MM.1S (cell line): ENCODE measurements at regions not wholly inside any gene's neighbourhood (a gene's known extent, or its start where the extent isn't known, plus 50 kb on each side); places are given as distances from the start of the nearest gene placed in this dataset.

ENCODE experiments used
- DNase-seq: peaks from one replicate; pipeline ENCODE4 v3.0.0-alpha.2; 2015
- H2AFZ ChIP-seq: fragments of 300-600 bp; sonication (generic); 2 replicates; pipeline ENCODE4 v1.6.0; 2016; ENCODE audit warnings: antibody characterized with exemption, low read length
- H3F3A ChIP-seq: fragments of 300-600 bp; sonication (generic); 2 replicates; pipeline ENCODE4 v1.6.1; 2016; ENCODE audit warnings: mild to moderate bottlenecking, antibody characterized with exemption, low read length, moderate library complexity, mixed read lengths; ENCODE audit not compliant: insufficient read depth
- H3K27ac ChIP-seq: fragments of 300-600 bp; sonication (generic); 2 replicates; pipeline ENCODE4 v1.5.1; 2016; ENCODE audit warnings: mild to moderate bottlenecking, low read length
- H3K27me3 ChIP-seq: fragments of 300-600 bp; sonication (generic); replicated peaks from 2 replicates; pipeline ENCODE4 v1.6.0; 2016; ENCODE audit warnings: low read length; ENCODE audit not compliant: insufficient read depth
- H3K36me3 ChIP-seq: fragments of 300-600 bp; sonication (generic); replicated peaks from 2 replicates; pipeline ENCODE4 v1.6.1; 2016; ENCODE audit warnings: mild to moderate bottlenecking, low read length, mixed read lengths; ENCODE audit not compliant: insufficient read depth
- H3K4me1 ChIP-seq: fragments of 300-600 bp; sonication (generic); 2 replicates; pipeline ENCODE4 v1.6.1; 2016; ENCODE audit warnings: low read length, mixed read lengths
- H3K4me2 ChIP-seq: fragments of 300-600 bp; sonication (generic); 2 replicates; pipeline ENCODE4 v1.6.0; 2016; ENCODE audit warnings: low read depth, low read length
- H3K4me3 ChIP-seq: fragments of 300-600 bp; sonication (generic); 2 replicates; pipeline ENCODE4 v1.5.1; 2016; ENCODE audit warnings: low read length, mixed read lengths
- H3K79me2 ChIP-seq: fragments of 300-600 bp; sonication (generic); 2 replicates; pipeline ENCODE4 v1.6.1; 2016; ENCODE audit warnings: mixed run types, low read length, mixed read lengths
- H3K9ac ChIP-seq: fragments of 300-600 bp; sonication (generic); 2 replicates; pipeline ENCODE4 v1.6.1; 2016; ENCODE audit warnings: low read length, mixed read lengths
- H3K9me2 ChIP-seq: fragments of 300-600 bp; sonication (generic); replicated peaks from 2 replicates; pipeline ENCODE4 v1.6.1; 2016; ENCODE audit warnings: mild to moderate bottlenecking, low read length, mixed read lengths; ENCODE audit not compliant: insufficient read depth
- H3K9me3 ChIP-seq: fragments of 300-600 bp; sonication (generic); replicated peaks from 2 replicates; pipeline ENCODE4 v1.6.1; 2016; ENCODE audit warnings: mild to moderate bottlenecking, low read length, mixed read lengths; ENCODE audit not compliant: insufficient read depth
- H4K20me1 ChIP-seq: fragments of 300-600 bp; sonication (generic); 2 replicates; pipeline ENCODE4 v1.6.1; 2016; ENCODE audit warnings: mild to moderate bottlenecking, low read length, moderate library complexity, mixed read lengths; ENCODE audit not compliant: insufficient read depth
- EZH2 ChIP-seq: fragments of 300-600 bp; sonication (generic); optimal IDR thresholded peaks from 2 replicates; pipeline ENCODE3; 2017; ENCODE audit warnings: low read depth, mild to moderate bottlenecking, antibody characterized with exemption, low read length, mixed read lengths
- EZH2phosphoT487 ChIP-seq: fragments of 300-600 bp; sonication (generic); IDR thresholded peaks from 2 replicates; pipeline ENCODE4 v1.6.1; 2018; ENCODE audit warnings: antibody characterized with exemption, low read length
- TF ChIP-seq, protein P1 (sequence below): fragments of 300-600 bp; sonication (generic); IDR thresholded peaks from 2 replicates; pipeline ENCODE4 v1.5.1; 2016; ENCODE audit warnings: antibody characterized with exemption, low read length, mixed read lengths

GRCh38 chr5:167539747-167540146, 751.7 kb upstream of the WWC1 start:
- Histone ChIP-seq H3K9me3 (no peaks in the 10 kb centered on the region), H3K27ac (no peak overlapping the region), H3F3A (no peaks in the 10 kb centered on the region), H3K4me3 (no peak overlapping the region), H3K9ac (no peak overlapping the region), H3K27me3 (no peaks in the 10 kb centered on the region), H3K9me2 (no peaks in the 10 kb centered on the region), H4K20me1 (no peaks in the 10 kb centered on the region), H3K79me2 (no peaks in the 10 kb centered on the region), H3K4me2 (no peak overlapping the region), H3K36me3 (no peaks in the 10 kb centered on the region), H2AFZ (no peak overlapping the region), H3K4me1 (no peaks in the 10 kb centered on the region)
- TF ChIP-seq EZH2 = no peak
- TF ChIP-seq, protein P1, sequence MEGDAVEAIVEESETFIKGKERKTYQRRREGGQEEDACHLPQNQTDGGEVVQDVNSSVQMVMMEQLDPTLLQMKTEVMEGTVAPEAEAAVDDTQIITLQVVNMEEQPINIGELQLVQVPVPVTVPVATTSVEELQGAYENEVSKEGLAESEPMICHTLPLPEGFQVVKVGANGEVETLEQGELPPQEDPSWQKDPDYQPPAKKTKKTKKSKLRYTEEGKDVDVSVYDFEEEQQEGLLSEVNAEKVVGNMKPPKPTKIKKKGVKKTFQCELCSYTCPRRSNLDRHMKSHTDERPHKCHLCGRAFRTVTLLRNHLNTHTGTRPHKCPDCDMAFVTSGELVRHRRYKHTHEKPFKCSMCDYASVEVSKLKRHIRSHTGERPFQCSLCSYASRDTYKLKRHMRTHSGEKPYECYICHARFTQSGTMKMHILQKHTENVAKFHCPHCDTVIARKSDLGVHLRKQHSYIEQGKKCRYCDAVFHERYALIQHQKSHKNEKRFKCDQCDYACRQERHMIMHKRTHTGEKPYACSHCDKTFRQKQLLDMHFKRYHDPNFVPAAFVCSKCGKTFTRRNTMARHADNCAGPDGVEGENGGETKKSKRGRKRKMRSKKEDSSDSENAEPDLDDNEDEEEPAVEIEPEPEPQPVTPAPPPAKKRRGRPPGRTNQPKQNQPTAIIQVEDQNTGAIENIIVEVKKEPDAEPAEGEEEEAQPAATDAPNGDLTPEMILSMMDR = no peak
- TF ChIP-seq EZH2phosphoT487 = no peak
- DNase-seq = no peak

- H3K27ac ChIP-seq = no peak overlapping the region
- no peaks in the 10 kb centered on the region for H3K9me3 ChIP-seq
- no peaks in the 10 kb centered on the region for H3K9me2 ChIP-seq
- H3K27me3 ChIP-seq = no peaks in the 10 kb centered on the region
- no peak overlapping the region for H3K4me3 ChIP-seq
- no peaks in the 10 kb centered on the region for H3F3A ChIP-seq
- no peak for DNase-seq
- TF ChIP-seq, protein P1 = no peak
- no peak for TF ChIP-seq EZH2phosphoT487
- TF ChIP-seq EZH2 = no peak
- no peaks in the 10 kb centered on the region for H3K79me2 ChIP-seq
- H3K9ac ChIP-seq = no peak overlapping the region
- no peaks in the 10 kb centered on the region for H3K36me3 ChIP-seq
- H3K4me1 ChIP-seq = no peaks in the 10 kb centered on the region
- H4K20me1 ChIP-seq = no peaks in the 10 kb centered on the region
- no peak overlapping the region for H3K4me2 ChIP-seq
- no peak overlapping the region for H2AFZ ChIP-seq
Observed at GRCh38 chr5:167546270-167546669, 745.2 kb upstream of the WWC1 start.

GRCh38 chr5:167552356-167552755, 739.1 kb upstream of the WWC1 start:
- no peak for DNase-seq
- Histone ChIP-seq H3K79me2 (no peaks in the 10 kb centered on the region), H4K20me1 (no peaks in the 10 kb centered on the region), H3K9ac (no peak overlapping the region), H3K4me2 (no peak overlapping the region), H3K4me1 (no peaks in the 10 kb centered on the region), H3K36me3 (no peaks in the 10 kb centered on the region), H3K9me2 (no peaks in the 10 kb centered on the region), H3K4me3 (no peak overlapping the region), H3K9me3 (no peaks in the 10 kb centered on the region), H2AFZ (no peak overlapping the region), H3F3A (no peaks in the 10 kb centered on the region), H3K27me3 (no peaks in the 10 kb centered on the region), H3K27ac (no peak overlapping the region)
- TF ChIP-seq EZH2phosphoT487 (no peak), EZH2 (no peak)
- TF ChIP-seq, protein P1 = no peak
